ENCODE measurements at regions not wholly inside any gene's neighbourhood (a gene's known extent, or its start where the extent isn't known, plus 50 kb on each side); places are given as distances from the start of the nearest gene placed in this dataset.
A peak's percentile ranks its signal among the peaks of the same experiment; 100 is the strongest.

DNA sequence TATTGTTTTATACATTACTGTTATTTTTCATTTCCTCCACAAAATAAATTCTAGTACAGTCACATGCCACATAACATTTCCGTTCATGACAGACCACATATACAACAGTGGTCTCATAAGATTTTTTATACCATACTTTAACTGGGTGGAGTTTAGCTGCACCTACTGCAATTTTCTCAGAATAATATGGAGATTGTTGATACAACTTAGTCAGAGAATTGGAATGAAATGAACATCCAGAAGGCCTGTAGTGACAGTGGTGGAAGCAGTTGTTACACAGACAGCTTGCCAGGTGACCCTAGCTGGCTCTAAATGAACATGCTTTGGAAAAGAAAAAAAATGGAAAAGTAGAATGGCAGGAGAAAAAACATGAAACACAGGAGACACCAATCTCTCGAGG is 183.2 kb upstream of the TCF21 start (continued):
- TF ChIP-seq, protein P1, sequence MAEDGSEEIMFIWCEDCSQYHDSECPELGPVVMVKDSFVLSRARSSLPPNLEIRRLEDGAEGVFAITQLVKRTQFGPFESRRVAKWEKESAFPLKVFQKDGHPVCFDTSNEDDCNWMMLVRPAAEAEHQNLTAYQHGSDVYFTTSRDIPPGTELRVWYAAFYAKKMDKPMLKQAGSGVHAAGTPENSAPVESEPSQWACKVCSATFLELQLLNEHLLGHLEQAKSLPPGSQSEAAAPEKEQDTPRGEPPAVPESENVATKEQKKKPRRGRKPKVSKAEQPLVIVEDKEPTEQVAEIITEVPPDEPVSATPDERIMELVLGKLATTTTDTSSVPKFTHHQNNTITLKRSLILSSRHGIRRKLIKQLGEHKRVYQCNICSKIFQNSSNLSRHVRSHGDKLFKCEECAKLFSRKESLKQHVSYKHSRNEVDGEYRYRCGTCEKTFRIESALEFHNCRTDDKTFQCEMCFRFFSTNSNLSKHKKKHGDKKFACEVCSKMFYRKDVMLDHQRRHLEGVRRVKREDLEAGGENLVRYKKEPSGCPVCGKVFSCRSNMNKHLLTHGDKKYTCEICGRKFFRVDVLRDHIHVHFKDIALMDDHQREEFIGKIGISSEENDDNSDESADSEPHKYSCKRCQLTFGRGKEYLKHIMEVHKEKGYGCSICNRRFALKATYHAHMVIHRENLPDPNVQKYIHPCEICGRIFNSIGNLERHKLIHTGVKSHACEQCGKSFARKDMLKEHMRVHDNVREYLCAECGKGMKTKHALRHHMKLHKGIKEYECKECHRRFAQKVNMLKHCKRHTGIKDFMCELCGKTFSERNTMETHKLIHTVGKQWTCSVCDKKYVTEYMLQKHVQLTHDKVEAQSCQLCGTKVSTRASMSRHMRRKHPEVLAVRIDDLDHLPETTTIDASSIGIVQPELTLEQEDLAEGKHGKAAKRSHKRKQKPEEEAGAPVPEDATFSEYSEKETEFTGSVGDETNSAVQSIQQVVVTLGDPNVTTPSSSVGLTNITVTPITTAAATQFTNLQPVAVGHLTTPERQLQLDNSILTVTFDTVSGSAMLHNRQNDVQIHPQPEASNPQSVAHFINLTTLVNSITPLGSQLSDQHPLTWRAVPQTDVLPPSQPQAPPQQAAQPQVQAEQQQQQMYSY (CRISPR knock-in tag; IDR thresholded peaks at IDR 0.05): no peak
- TF ChIP-seq ZNF232 (CRISPR knock-in tag; IDR thresholded peaks at IDR 0.05) (no peak), JAZF1 (CRISPR knock-in tag; IDR thresholded peaks at IDR 0.05) (no peak), TCF7 (CRISPR knock-in tag; IDR thresholded peaks at IDR 0.05; ENCODE audit: low read depth) (no peak), ETV6 (CRISPR knock-in tag; IDR thresholded peaks at IDR 0.05) (no peak), CREM (CRISPR knock-in tag; IDR thresholded peaks at IDR 0.05) (no peak), NR3C1 (CRISPR knock-in tag; conservative IDR thresholded peaks at IDR 0.05; ENCODE audit: low read depth) (no peak)
- TF ChIP-seq, protein P2, sequence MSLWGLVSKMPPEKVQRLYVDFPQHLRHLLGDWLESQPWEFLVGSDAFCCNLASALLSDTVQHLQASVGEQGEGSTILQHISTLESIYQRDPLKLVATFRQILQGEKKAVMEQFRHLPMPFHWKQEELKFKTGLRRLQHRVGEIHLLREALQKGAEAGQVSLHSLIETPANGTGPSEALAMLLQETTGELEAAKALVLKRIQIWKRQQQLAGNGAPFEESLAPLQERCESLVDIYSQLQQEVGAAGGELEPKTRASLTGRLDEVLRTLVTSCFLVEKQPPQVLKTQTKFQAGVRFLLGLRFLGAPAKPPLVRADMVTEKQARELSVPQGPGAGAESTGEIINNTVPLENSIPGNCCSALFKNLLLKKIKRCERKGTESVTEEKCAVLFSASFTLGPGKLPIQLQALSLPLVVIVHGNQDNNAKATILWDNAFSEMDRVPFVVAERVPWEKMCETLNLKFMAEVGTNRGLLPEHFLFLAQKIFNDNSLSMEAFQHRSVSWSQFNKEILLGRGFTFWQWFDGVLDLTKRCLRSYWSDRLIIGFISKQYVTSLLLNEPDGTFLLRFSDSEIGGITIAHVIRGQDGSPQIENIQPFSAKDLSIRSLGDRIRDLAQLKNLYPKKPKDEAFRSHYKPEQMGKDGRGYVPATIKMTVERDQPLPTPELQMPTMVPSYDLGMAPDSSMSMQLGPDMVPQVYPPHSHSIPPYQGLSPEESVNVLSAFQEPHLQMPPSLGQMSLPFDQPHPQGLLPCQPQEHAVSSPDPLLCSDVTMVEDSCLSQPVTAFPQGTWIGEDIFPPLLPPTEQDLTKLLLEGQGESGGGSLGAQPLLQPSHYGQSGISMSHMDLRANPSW (CRISPR knock-in tag; conservative IDR thresholded peaks at IDR 0.05; ENCODE audit: low read depth): no peak
- TF ChIP-seq, protein P3, sequence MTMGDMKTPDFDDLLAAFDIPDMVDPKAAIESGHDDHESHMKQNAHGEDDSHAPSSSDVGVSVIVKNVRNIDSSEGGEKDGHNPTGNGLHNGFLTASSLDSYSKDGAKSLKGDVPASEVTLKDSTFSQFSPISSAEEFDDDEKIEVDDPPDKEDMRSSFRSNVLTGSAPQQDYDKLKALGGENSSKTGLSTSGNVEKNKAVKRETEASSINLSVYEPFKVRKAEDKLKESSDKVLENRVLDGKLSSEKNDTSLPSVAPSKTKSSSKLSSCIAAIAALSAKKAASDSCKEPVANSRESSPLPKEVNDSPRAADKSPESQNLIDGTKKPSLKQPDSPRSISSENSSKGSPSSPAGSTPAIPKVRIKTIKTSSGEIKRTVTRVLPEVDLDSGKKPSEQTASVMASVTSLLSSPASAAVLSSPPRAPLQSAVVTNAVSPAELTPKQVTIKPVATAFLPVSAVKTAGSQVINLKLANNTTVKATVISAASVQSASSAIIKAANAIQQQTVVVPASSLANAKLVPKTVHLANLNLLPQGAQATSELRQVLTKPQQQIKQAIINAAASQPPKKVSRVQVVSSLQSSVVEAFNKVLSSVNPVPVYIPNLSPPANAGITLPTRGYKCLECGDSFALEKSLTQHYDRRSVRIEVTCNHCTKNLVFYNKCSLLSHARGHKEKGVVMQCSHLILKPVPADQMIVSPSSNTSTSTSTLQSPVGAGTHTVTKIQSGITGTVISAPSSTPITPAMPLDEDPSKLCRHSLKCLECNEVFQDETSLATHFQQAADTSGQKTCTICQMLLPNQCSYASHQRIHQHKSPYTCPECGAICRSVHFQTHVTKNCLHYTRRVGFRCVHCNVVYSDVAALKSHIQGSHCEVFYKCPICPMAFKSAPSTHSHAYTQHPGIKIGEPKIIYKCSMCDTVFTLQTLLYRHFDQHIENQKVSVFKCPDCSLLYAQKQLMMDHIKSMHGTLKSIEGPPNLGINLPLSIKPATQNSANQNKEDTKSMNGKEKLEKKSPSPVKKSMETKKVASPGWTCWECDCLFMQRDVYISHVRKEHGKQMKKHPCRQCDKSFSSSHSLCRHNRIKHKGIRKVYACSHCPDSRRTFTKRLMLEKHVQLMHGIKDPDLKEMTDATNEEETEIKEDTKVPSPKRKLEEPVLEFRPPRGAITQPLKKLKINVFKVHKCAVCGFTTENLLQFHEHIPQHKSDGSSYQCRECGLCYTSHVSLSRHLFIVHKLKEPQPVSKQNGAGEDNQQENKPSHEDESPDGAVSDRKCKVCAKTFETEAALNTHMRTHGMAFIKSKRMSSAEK (CRISPR knock-in tag; IDR thresholded peaks at IDR 0.05; ENCODE audit: borderline replicate concordance): no peak

DNA sequence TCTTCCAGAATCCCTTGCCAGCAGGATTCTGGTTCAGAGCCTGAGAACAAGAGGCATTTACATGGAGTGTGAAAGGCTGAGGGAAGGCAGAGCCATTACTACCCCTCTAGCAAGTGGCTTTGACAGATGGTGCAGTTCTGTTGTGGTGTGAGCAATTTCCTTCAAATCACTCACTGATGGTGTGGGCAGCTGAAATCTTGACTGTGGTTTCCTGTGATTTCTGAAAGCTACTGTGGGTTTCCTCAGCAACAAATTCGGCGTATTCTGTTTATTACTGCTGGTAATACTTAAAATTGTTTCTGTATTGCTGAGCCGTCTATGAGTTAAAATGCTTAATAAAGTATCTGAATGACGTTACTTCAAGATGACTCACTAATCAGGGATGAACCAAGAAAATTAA is 181.5 kb upstream of the TCF21 start:
- ChIA-PET POLR2A (no interaction called here), CTCF (no interaction called here)
- Mint-ChIP-seq H3K9me3 (peaks cover 3% of the 10 kb centered on the region; the same call in 1 of the 2 replicates), H3K4me3 (no peak overlapping the region), H3K36me3 (no peaks in the 10 kb centered on the region; the same call in 1 of the 2 replicates), H3K27me3 (ENCODE audit: low read depth) (no peaks in the 10 kb centered on the region), H3K27ac (no peak overlapping the region), H3K4me1 (no peaks in the 10 kb centered on the region)
- DNase-seq (ENCODE audit: low spot score): no peak
- TF ChIP-seq NR2C2 (CRISPR knock-in tag; IDR thresholded peaks at IDR 0.05) (no peak), CREB1 (CRISPR knock-in tag; IDR thresholded peaks at IDR 0.05) (no peak), NFYB (CRISPR knock-in tag; conservative IDR thresholded peaks at IDR 0.05; ENCODE audit: low read depth) (no peak), ELF4 (CRISPR knock-in tag; IDR thresholded peaks at IDR 0.05; ENCODE audit: low read depth) (no peak)
- TF ChIP-seq, protein P4, sequence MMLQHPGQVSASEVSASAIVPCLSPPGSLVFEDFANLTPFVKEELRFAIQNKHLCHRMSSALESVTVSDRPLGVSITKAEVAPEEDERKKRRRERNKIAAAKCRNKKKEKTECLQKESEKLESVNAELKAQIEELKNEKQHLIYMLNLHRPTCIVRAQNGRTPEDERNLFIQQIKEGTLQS (CRISPR knock-in tag; conservative IDR thresholded peaks at IDR 0.05): no peak
- TF ChIP-seq, protein P5, sequence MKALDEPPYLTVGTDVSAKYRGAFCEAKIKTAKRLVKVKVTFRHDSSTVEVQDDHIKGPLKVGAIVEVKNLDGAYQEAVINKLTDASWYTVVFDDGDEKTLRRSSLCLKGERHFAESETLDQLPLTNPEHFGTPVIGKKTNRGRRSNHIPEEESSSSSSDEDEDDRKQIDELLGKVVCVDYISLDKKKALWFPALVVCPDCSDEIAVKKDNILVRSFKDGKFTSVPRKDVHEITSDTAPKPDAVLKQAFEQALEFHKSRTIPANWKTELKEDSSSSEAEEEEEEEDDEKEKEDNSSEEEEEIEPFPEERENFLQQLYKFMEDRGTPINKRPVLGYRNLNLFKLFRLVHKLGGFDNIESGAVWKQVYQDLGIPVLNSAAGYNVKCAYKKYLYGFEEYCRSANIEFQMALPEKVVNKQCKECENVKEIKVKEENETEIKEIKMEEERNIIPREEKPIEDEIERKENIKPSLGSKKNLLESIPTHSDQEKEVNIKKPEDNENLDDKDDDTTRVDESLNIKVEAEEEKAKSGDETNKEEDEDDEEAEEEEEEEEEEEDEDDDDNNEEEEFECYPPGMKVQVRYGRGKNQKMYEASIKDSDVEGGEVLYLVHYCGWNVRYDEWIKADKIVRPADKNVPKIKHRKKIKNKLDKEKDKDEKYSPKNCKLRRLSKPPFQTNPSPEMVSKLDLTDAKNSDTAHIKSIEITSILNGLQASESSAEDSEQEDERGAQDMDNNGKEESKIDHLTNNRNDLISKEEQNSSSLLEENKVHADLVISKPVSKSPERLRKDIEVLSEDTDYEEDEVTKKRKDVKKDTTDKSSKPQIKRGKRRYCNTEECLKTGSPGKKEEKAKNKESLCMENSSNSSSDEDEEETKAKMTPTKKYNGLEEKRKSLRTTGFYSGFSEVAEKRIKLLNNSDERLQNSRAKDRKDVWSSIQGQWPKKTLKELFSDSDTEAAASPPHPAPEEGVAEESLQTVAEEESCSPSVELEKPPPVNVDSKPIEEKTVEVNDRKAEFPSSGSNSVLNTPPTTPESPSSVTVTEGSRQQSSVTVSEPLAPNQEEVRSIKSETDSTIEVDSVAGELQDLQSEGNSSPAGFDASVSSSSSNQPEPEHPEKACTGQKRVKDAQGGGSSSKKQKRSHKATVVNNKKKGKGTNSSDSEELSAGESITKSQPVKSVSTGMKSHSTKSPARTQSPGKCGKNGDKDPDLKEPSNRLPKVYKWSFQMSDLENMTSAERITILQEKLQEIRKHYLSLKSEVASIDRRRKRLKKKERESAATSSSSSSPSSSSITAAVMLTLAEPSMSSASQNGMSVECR (CRISPR knock-in tag; IDR thresholded peaks at IDR 0.05; ENCODE audit: borderline replicate concordance): no peak
- ATAC-seq: 0 out of 2 replicates have a peak, but pooled peaks have one; percentile 41
